Prostate gland (tissue), 2 donors: ENCODE measurements at regions not wholly inside any gene's neighbourhood (a gene's known extent, or its start where the extent isn't known, plus 50 kb on each side); places are given as distances from the start of the nearest gene placed in this dataset.

Experiments used
- CTCF ChIP-seq, 4 experiments: fragments of 200-600 bp in 2 of 4; fragments of 450-650 bp in 2 of 4; sonication (generic) in 2 of 4; IDR thresholded peaks; 1 replicate in 3 of 4; 2 replicates in 1 of 4; pipeline ENCODE4 v1.5.1; 2016 to 2019; ENCODE audit warnings: antibody characterized with exemption in 4 of 4, mild to moderate bottlenecking in 2 of 4, moderate library complexity in 2 of 4
- POLR2A ChIP-seq: fragments of 450-650 bp; IDR thresholded peaks from one replicate; pipeline ENCODE4 v1.6.1; 2016; ENCODE audit warnings: antibody characterized with exemption, mild to moderate bottlenecking
- POLR2AphosphoS5 ChIP-seq: sonication (generic); formaldehyde crosslinking; IDR thresholded peaks from one replicate; pipeline ENCODE4 v1.6.1; 2017; ENCODE audit warnings: antibody characterized with exemption

GRCh38 chr2:160912276-160912675, 248.0 kb upstream of the TANK start:
- TF ChIP-seq CTCF (IDR thresholded peaks at IDR 0.05) (no peak), POLR2A (no peak), POLR2AphosphoS5 (no peak)
